Panc1 (cell line): ENCODE measurements at regions not wholly inside any gene's neighbourhood (a gene's known extent, or its start where the extent isn't known, plus 50 kb on each side); places are given as distances from the start of the nearest gene placed in this dataset.

Experiments
- CTCF ChIP-seq: fragments of 450-650 bp; IDR thresholded peaks from 2 replicates; pipeline ENCODE4 v1.5.1; 2017; ENCODE audit warnings: mild to moderate bottlenecking
- POLR2AphosphoS5 ChIP-seq: IDR thresholded peaks from 2 replicates; pipeline ENCODE4 v1.6.1; 2012; ENCODE audit warnings: mild to moderate bottlenecking, low read depth, low read length, moderate library complexity
- SIN3A ChIP-seq: IDR thresholded peaks from 2 replicates; pipeline ENCODE4 v1.6.1; 2012; ENCODE audit warnings: low read depth, mild to moderate bottlenecking, low read length, moderate library complexity, borderline replicate concordance; ENCODE audit not compliant: insufficient read depth
- TCF7L2 ChIP-seq: IDR thresholded peaks from 2 replicates; pipeline ENCODE4 v1.6.1; 2011; ENCODE audit warnings: mild to moderate bottlenecking, low read depth, low read length, inconsistent platforms
- TF ChIP-seq, protein P1 (sequence below), 2 experiments: IDR thresholded peaks; 2 replicates each; pipeline ENCODE4 v1.6.1; 2011 to 2012; ENCODE audit warnings: low read depth in 2 of 2, control low read depth in 1 of 2, low read length in 1 of 2, mild to moderate bottlenecking in 1 of 2, moderate library complexity in 1 of 2; ENCODE audit not compliant: insufficient read depth in 1 of 2

- TF ChIP-seq CTCF: no peak
- TF ChIP-seq, protein P1, sequence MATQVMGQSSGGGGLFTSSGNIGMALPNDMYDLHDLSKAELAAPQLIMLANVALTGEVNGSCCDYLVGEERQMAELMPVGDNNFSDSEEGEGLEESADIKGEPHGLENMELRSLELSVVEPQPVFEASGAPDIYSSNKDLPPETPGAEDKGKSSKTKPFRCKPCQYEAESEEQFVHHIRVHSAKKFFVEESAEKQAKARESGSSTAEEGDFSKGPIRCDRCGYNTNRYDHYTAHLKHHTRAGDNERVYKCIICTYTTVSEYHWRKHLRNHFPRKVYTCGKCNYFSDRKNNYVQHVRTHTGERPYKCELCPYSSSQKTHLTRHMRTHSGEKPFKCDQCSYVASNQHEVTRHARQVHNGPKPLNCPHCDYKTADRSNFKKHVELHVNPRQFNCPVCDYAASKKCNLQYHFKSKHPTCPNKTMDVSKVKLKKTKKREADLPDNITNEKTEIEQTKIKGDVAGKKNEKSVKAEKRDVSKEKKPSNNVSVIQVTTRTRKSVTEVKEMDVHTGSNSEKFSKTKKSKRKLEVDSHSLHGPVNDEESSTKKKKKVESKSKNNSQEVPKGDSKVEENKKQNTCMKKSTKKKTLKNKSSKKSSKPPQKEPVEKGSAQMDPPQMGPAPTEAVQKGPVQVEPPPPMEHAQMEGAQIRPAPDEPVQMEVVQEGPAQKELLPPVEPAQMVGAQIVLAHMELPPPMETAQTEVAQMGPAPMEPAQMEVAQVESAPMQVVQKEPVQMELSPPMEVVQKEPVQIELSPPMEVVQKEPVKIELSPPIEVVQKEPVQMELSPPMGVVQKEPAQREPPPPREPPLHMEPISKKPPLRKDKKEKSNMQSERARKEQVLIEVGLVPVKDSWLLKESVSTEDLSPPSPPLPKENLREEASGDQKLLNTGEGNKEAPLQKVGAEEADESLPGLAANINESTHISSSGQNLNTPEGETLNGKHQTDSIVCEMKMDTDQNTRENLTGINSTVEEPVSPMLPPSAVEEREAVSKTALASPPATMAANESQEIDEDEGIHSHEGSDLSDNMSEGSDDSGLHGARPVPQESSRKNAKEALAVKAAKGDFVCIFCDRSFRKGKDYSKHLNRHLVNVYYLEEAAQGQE (IDR thresholded peaks at IDR 0.05; ENCODE audit: insufficient read depth in 1 of 2, low read depth in 2 of 2, low read length in 1 of 2): no peak
- TF ChIP-seq POLR2AphosphoS5: no peak
- TF ChIP-seq SIN3A: no peak
- no peak for TF ChIP-seq TCF7L2
Observed at GRCh38 chr2:198953328-198953727, 504.4 kb downstream of the SATB2 start.
